HCT116 (cell line): ENCODE measurements at regions not wholly inside any gene's neighbourhood (a gene's known extent, or its start where the extent isn't known, plus 50 kb on each side); places are given as distances from the start of the nearest gene placed in this dataset.
A peak's percentile ranks its signal among the peaks of the same experiment; 100 is the strongest.

ENCODE experiments used
- ATAC-seq: fragments of 200-7000 bp; cut with Tn5 transposase; 2 replicates; pipeline ENCODE4 v1.9.1; 2020; ENCODE audit warnings: mild to moderate bottlenecking, moderate library complexity
- BruUV-seq: library from RNA; stranded (reverse); fragments of 400-500 nt; replicated peaks from 2 replicates; lab custom pipeline; 2021; lab: Mats Ljungman, UMichigan
- CTCF ChIA-PET: fragments of 300-600 bp; sonication (Branson Sonifier 250); formaldehyde crosslinking; loops from one replicate; lab custom pipeline; 2021; ENCODE audit warnings: antibody characterized with exemption; lab: Charles Lee
- POLR2A ChIA-PET: fragments of 300-600, 350-600 bp; sonication (Branson Sonifier 250); formaldehyde crosslinking; loops from one replicate; lab custom pipeline; 2021; ENCODE audit warnings: antibody characterized with exemption; lab: Charles Lee
- RAD21 ChIA-PET, 2 experiments: fragments of 300-600 bp; sonication (Branson Sonifier 250); formaldehyde crosslinking; loops; one replicate each; lab custom pipeline; 2023; ENCODE audit warnings: low total read pairs in 2 of 2; ENCODE audit not compliant: uncharacterized antibody in 2 of 2, unreplicated experiment in 2 of 2, low non-redundant PET in 1 of 2; lab: Charles Lee
- DNase-seq: peaks from one replicate; pipeline ENCODE4 v3.0.0-alpha.2; 2010; ENCODE audit warnings: low read depth, low spot score
- H2AFZ ChIP-seq: fragments of 200-600 bp; shearing (Covaris generic), sonication (generic); 2 replicates; pipeline ENCODE4 v1.6.1; 2017; ENCODE audit warnings: low read depth, mixed run types, mixed read lengths, antibody characterized with exemption, low read length; ENCODE audit not compliant: poor library complexity, severe bottlenecking
- H3K27ac ChIP-seq: 2 replicates; pipeline ENCODE4 v1.5.1; 2012; ENCODE audit warnings: low read depth, low read length
- H3K27me3 ChIP-seq: fragments of 200-600 bp; sonication (generic); 2 replicates; pipeline ENCODE4 v1.6.1; 2016; ENCODE audit warnings: mixed run types, low read length, mixed read lengths; ENCODE audit not compliant: insufficient read depth
- H3K36me3 ChIP-seq, 2 experiments: fragments of 200-500 bp in 1 of 2; fragments of 200-600 bp in 1 of 2; sonication (Bioruptor generic) in 1 of 2; sonication (generic) in 1 of 2; 2 replicates each; pipeline versions ENCODE4 v1.5.1 to v1.6.1; 2014 to 2016; ENCODE audit warnings: low read length in 2 of 2, inconsistent platforms in 1 of 2, mixed read lengths in 1 of 2, mixed run types in 1 of 2; ENCODE audit not compliant: insufficient read depth in 2 of 2, control insufficient read depth in 1 of 2
- H3K4me1 ChIP-seq, 2 experiments: fragments of 200-600 bp in 1 of 2; sonication (generic) in 1 of 2; 2 replicates each; pipeline versions ENCODE4 v1.5.1 to v1.6.1; 2012 to 2017; ENCODE audit warnings: low read length in 2 of 2, inconsistent platforms in 1 of 2, mild to moderate bottlenecking in 1 of 2, mixed read lengths in 1 of 2, mixed run types in 1 of 2, moderate library complexity in 1 of 2; ENCODE audit not compliant: insufficient read depth in 2 of 2, control insufficient read depth in 1 of 2
- H3K4me2 ChIP-seq: fragments of 200-600 bp; sonication (generic); 2 replicates; pipeline ENCODE4 v1.6.1; 2017; ENCODE audit warnings: mixed run types, low read length, mixed read lengths
- H3K4me3 ChIP-seq, 2 experiments: fragments of 200-600 bp in 1 of 2; sonication (generic) in 1 of 2; replicated peaks in 1 of 2; 2 replicates each; pipeline ENCODE4 v1.5.1; 2011 to 2016; ENCODE audit warnings: low read length in 2 of 2, control low read depth in 1 of 2, low read depth in 1 of 2, mild to moderate bottlenecking in 1 of 2, mixed read lengths in 1 of 2, mixed run types in 1 of 2
- H3K79me2 ChIP-seq: fragments of 200-600 bp; sonication (generic); 2 replicates; pipeline ENCODE4 v1.6.1; 2017; ENCODE audit warnings: mild to moderate bottlenecking, mixed run types, low read length, moderate library complexity, mixed read lengths; ENCODE audit not compliant: insufficient read depth
- H3K9ac ChIP-seq: fragments of 200-600 bp; sonication (generic); 2 replicates; pipeline ENCODE4 v1.6.1; 2016; ENCODE audit warnings: low read length, mixed read lengths
- H3K9me2 ChIP-seq: fragments of 200-600 bp; sonication (generic), shearing (Covaris generic); 2 replicates; pipeline ENCODE4 v1.6.1; 2017; ENCODE audit warnings: mixed run types, mild to moderate bottlenecking, moderate library complexity; ENCODE audit not compliant: insufficient read depth
- H3K9me3 ChIP-seq, 2 experiments: fragments of 200-500 bp in 1 of 2; fragments of 200-600 bp in 1 of 2; sonication (Bioruptor generic) in 1 of 2; sonication (generic) in 1 of 2; 2 replicates each; pipeline ENCODE4 v1.6.1; 2014 to 2017; ENCODE audit warnings: low read length in 2 of 2, mixed read lengths in 2 of 2, inconsistent platforms in 1 of 2, low read depth in 1 of 2, mild to moderate bottlenecking in 1 of 2, mixed run types in 1 of 2, moderate library complexity in 1 of 2; ENCODE audit not compliant: control insufficient read depth in 1 of 2, insufficient read depth in 1 of 2
- H4K20me1 ChIP-seq: fragments of 200-600 bp; sonication (generic), shearing (Covaris generic); 2 replicates; pipeline ENCODE4 v1.6.1; 2017; ENCODE audit warnings: mixed run types, mild to moderate bottlenecking, moderate library complexity; ENCODE audit not compliant: insufficient read depth
- CBX3 ChIP-seq: IDR thresholded peaks from 2 replicates; pipeline ENCODE4 v1.6.1; 2012; ENCODE audit warnings: low read depth
- CEBPB ChIP-seq: IDR thresholded peaks from 2 replicates; pipeline ENCODE4 v1.6.1; 2012; ENCODE audit warnings: low read depth
- CTCF ChIP-seq, 3 experiments: fragments of 200-600 bp in 1 of 3; sonication (generic) in 1 of 3; IDR thresholded peaks in 2 of 3; conservative IDR thresholded peaks in 1 of 3; 2 replicates each; pipeline ENCODE4 v1.5.1; 2012 to 2017; ENCODE audit warnings: low read depth in 2 of 3, low read length in 2 of 3, antibody characterized with exemption in 1 of 3, borderline replicate concordance in 1 of 3, control low read depth in 1 of 3, mild to moderate bottlenecking in 1 of 3, mixed read lengths in 1 of 3, mixed run types in 1 of 3, moderate library complexity in 1 of 3; ENCODE audit not compliant: insufficient read depth in 1 of 3
- EGR1 ChIP-seq: IDR thresholded peaks from 2 replicates; pipeline ENCODE4 v1.6.1; 2012; ENCODE audit warnings: low read depth
- ELF1 ChIP-seq: IDR thresholded peaks from 2 replicates; pipeline ENCODE4 v1.6.1; 2012; ENCODE audit warnings: low read depth, borderline replicate concordance
- EZH2phosphoT487 ChIP-seq: fragments of 200-600 bp; IDR thresholded peaks from 2 replicates; pipeline ENCODE4 v1.6.1; 2018; ENCODE audit warnings: antibody characterized with exemption, borderline replicate concordance
- JUND ChIP-seq: IDR thresholded peaks from 2 replicates; pipeline ENCODE4 v1.6.1; 2012
- MAX ChIP-seq: IDR thresholded peaks from 2 replicates; pipeline ENCODE4 v1.6.1; 2012
- POLR2AphosphoS5 ChIP-seq: IDR thresholded peaks from 2 replicates; pipeline ENCODE4 v1.6.1; 2011; ENCODE audit warnings: mild to moderate bottlenecking, low read depth, low read length, moderate library complexity
- RAD21 ChIP-seq: IDR thresholded peaks from 2 replicates; pipeline ENCODE4 v1.6.1; 2012; ENCODE audit warnings: low read depth, mild to moderate bottlenecking
- SIN3A ChIP-seq: IDR thresholded peaks from 2 replicates; pipeline ENCODE4 v1.6.1; 2012; ENCODE audit warnings: low read depth
- SP1 ChIP-seq: IDR thresholded peaks from 2 replicates; pipeline ENCODE4 v1.6.1; 2012; ENCODE audit warnings: low read depth
- SRF ChIP-seq: IDR thresholded peaks from 2 replicates; pipeline ENCODE4 v1.6.1; 2012; ENCODE audit warnings: low read depth
- TCF7L2 ChIP-seq: IDR thresholded peaks from 2 replicates; pipeline ENCODE4 v1.7.0; 2011; ENCODE audit warnings: borderline replicate concordance, inconsistent platforms; ENCODE audit not compliant: insufficient read depth, insufficient read length; ENCODE audit errors: extremely low read depth
- ZBTB33 ChIP-seq: IDR thresholded peaks from 2 replicates; pipeline ENCODE4 v1.6.1; 2011; ENCODE audit warnings: mild to moderate bottlenecking, low read length, moderate library complexity; ENCODE audit not compliant: insufficient replicate concordance; ENCODE audit errors: extremely low read depth
- ZFX ChIP-seq: fragments of 450-650 bp; IDR thresholded peaks from 2 replicates; pipeline ENCODE4 v1.6.1; 2017
- intact Hi-C: fragments of 100-400 bp; cut with micrococcal nuclease; formaldehyde crosslinking; loops from 2 replicates; pipeline ENCODE4 v1.10.0; 2022

GRCh38 chr7:113775401-113775800, 143.4 kb downstream of the PPP1R3A start:
- ChIA-PET POLR2A (no interaction called here), CTCF (interaction anchor here (1.5 kb wide), 1 partner anchor 250 kb away, joined by 9 read pairs; no protein-coding TSS in a partner anchor), RAD21 (no interaction called here)
- no peak overlapping the region for H3K4me3 ChIP-seq
- no peak overlapping the region for H2AFZ ChIP-seq
- intact Hi-C loops, result no loop called here
- H3K4me1 ChIP-seq, result no peaks in the 10 kb centered on the region
- ATAC-seq (no peak), DNase-seq (no peak)
- no TSS peak for BruUV-seq
- no peaks in the 10 kb centered on the region for H3K36me3 ChIP-seq
- H3K4me2 ChIP-seq, result no peak overlapping the region
- no peaks in the 10 kb centered on the region for H4K20me1 ChIP-seq
- H3K27me3 ChIP-seq, result no peaks in the 10 kb centered on the region
- no peaks in the 10 kb centered on the region for H3K79me2 ChIP-seq
- no peaks in the 10 kb centered on the region for H3K9me3 ChIP-seq
- no peak for TF ChIP-seq POLR2AphosphoS5
- no peak for TF ChIP-seq EGR1
- TF ChIP-seq CBX3, result no peak
- TF ChIP-seq JUND, result no peak
- TF ChIP-seq ELF1, result no peak
- no peak for TF ChIP-seq SRF
- no peak for TF ChIP-seq MAX
- no peak overlapping the region for H3K27ac ChIP-seq
- no peak overlapping the region for H3K9ac ChIP-seq
- H3K9me2 ChIP-seq, result no peaks in the 10 kb centered on the region

- no peaks in the 10 kb centered on the region for H3K4me1 ChIP-seq
- ChIA-PET POLR2A (interaction anchor here (1.2 kb wide), 1 partner anchor 9 kb away, joined by 3 read pairs; no protein-coding TSS in a partner anchor), RAD21 (no interaction called here), CTCF (interaction anchor here (0.6 to 1.8 kb wide), 7 partner anchors 8 to 307 kb away, joined by 3 to 9 read pairs (median 4); no protein-coding TSS in a partner anchor)
- H3K9ac ChIP-seq, result no peak overlapping the region
- DNase-seq (peak; percentile 33), ATAC-seq (peak; percentile 70)
- H2AFZ ChIP-seq, result peak overlapping the region; percentile 37
- H3K9me3 ChIP-seq, result no peaks in the 10 kb centered on the region
- no peak overlapping the region for H3K27ac ChIP-seq
- H3K27me3 ChIP-seq, result no peaks in the 10 kb centered on the region
- H4K20me1 ChIP-seq, result no peaks in the 10 kb centered on the region
- intact Hi-C loops, result no loop called here
- TF ChIP-seq JUND (no peak), EZH2phosphoT487 (no peak), MAX (no peak), TCF7L2 (no peak), SIN3A (no peak), RAD21 (peak; percentile 71), CTCF (IDR thresholded peaks at IDR 0.05 in 2 of 3, conservative IDR thresholded peaks at IDR 0.05 in 1 of 3; ENCODE audit: borderline replicate concordance in 1 of 3, insufficient read depth in 1 of 3, low read depth in 2 of 3, low read length in 2 of 3) (peak; percentile 32 to 77 (median 63); a peak in 5 of 6 replicates), ZBTB33 (no peak), CEBPB (no peak), SRF (no peak), ZFX (no peak), SP1 (no peak)
- no peak overlapping the region for H3K4me3 ChIP-seq
- no peaks in the 10 kb centered on the region for H3K36me3 ChIP-seq
- no TSS peak for BruUV-seq
- H3K4me2 ChIP-seq, result no peak overlapping the region
- H3K9me2 ChIP-seq, result no peaks in the 10 kb centered on the region
- no peaks in the 10 kb centered on the region for H3K79me2 ChIP-seq
Measured at GRCh38 chr7:113774182-113774807, 144.5 kb downstream of the PPP1R3A start.
